Brain microvascular endothelial cell (primary cell): ENCODE measurements at regions not wholly inside any gene's neighbourhood (a gene's known extent, or its start where the extent isn't known, plus 50 kb on each side); places are given as distances from the start of the nearest gene placed in this dataset.

Experiments
- DNase-seq: peaks from one replicate; pipeline ENCODE4 v3.0.0-alpha.2; 2020
- H3K27ac ChIP-seq: fragments of 250-450 bp; sonication (Bioruptor Pico); 2 replicates; pipeline ENCODE4 v1.5.1; 2020; ENCODE audit warnings: mild to moderate bottlenecking, moderate library complexity
- H3K27me3 ChIP-seq: fragments of 250-450 bp; sonication (Bioruptor Pico); replicated peaks from 2 replicates; pipeline ENCODE4 v1.5.1; 2020; ENCODE audit warnings: mild to moderate bottlenecking
- H3K36me3 ChIP-seq: fragments of 250-450 bp; sonication (Bioruptor Pico); replicated peaks from 2 replicates; pipeline ENCODE4 v1.5.1; 2020; ENCODE audit warnings: mild to moderate bottlenecking
- H3K4me3 ChIP-seq: 2 replicates; pipeline ENCODE4 v1.5.1; 2011; ENCODE audit warnings: low read depth, mild to moderate bottlenecking, control low read depth, low read length, moderate library complexity
- CTCF ChIP-seq: IDR thresholded peaks from 2 replicates; pipeline ENCODE4 v1.5.1; 2011; ENCODE audit warnings: low read depth, mild to moderate bottlenecking, moderate library complexity, low read length, control low read depth, inconsistent platforms; ENCODE audit errors: missing control alignments
- in situ Hi-C: cut with HindIII; loops from 2 replicates; pipeline ENCODE4 v1.10.0; 2017; ENCODE audit warnings: low sequenced_read_pairs, low pct_ligation_motif_present

GRCh38 chr1:104593413-104594187 lies 843.9 kb downstream of the AMY1C start:
- Histone ChIP-seq H3K27me3 (no peaks in the 10 kb centered on the region), H3K27ac (no peak overlapping the region), H3K4me3 (no peak overlapping the region), H3K36me3 (no peaks in the 10 kb centered on the region)
- DNase-seq = no peak
- in situ Hi-C loops = no loop called here
- TF ChIP-seq CTCF = no peak

- Histone ChIP-seq H3K4me3 (no peak overlapping the region), H3K27ac (no peak overlapping the region), H3K36me3 (no peaks in the 10 kb centered on the region), H3K27me3 (no peaks in the 10 kb centered on the region)
- DNase-seq = no peak
- in situ Hi-C loops = no loop called here
- TF ChIP-seq CTCF = no peak
Observed at GRCh38 chr1:104617474-104617873, 867.8 kb downstream of the AMY1C start.

GRCh38 chr1:104621221-104621620 lies 871.5 kb downstream of the AMY1C start:
- no peak overlapping the region for H3K4me3 ChIP-seq
- H3K27me3 ChIP-seq = no peaks in the 10 kb centered on the region
- H3K27ac ChIP-seq = no peak overlapping the region
- TF ChIP-seq CTCF = no peak
- no peak for DNase-seq
- no peaks in the 10 kb centered on the region for H3K36me3 ChIP-seq
- in situ Hi-C loops = no loop called here

GRCh38 chr1:104624538-104624937 lies 874.8 kb downstream of the AMY1C start:
- no peak overlapping the region for H3K27ac ChIP-seq
- no peak overlapping the region for H3K4me3 ChIP-seq
- in situ Hi-C loops = no loop called here
- H3K27me3 ChIP-seq = no peaks in the 10 kb centered on the region
- no peak for TF ChIP-seq CTCF
- no peak for DNase-seq
- no peaks in the 10 kb centered on the region for H3K36me3 ChIP-seq

- TF ChIP-seq CTCF = no peak
- DNase-seq = no peak
- H3K27me3 ChIP-seq = no peaks in the 10 kb centered on the region
- no peaks in the 10 kb centered on the region for H3K36me3 ChIP-seq
- H3K4me3 ChIP-seq = no peak overlapping the region
- in situ Hi-C loops = no loop called here
- no peak overlapping the region for H3K27ac ChIP-seq
Observed at GRCh38 chr1:104629589-104629988, 879.9 kb downstream of the AMY1C start.
